HFFc6 (cell line): ENCODE measurements at regions not wholly inside any gene's neighbourhood (a gene's known extent, or its start where the extent isn't known, plus 50 kb on each side); places are given as distances from the start of the nearest gene placed in this dataset.

Experiments used
- DNase-seq: peaks from one replicate; pipeline ENCODE4 v3.0.0-alpha.2; 2018
- H3K27ac Mint-ChIP-seq: 2 replicates; pipeline ENCODE4 v1.8.0; 2020; ENCODE audit warnings: mild to moderate bottlenecking, mixed read lengths
- H3K27me3 Mint-ChIP-seq: 2 replicates; pipeline ENCODE4 v1.8.0; 2021; ENCODE audit warnings: mild to moderate bottlenecking, moderate library complexity, mixed read lengths; ENCODE audit not compliant: insufficient read depth
- H3K36me3 Mint-ChIP-seq: 2 replicates; pipeline ENCODE4 v1.8.0; 2021; ENCODE audit warnings: low read depth, mixed read lengths
- H3K4me1 Mint-ChIP-seq: 2 replicates; pipeline ENCODE4 v1.8.0; 2020; ENCODE audit warnings: low read depth, mixed read lengths
- H3K4me3 Mint-ChIP-seq: 2 replicates; pipeline ENCODE4 v1.8.0; 2020; ENCODE audit warnings: mild to moderate bottlenecking, moderate library complexity, mixed read lengths
- H3K9me3 Mint-ChIP-seq: 2 replicates; pipeline ENCODE4 v1.8.0; 2020; ENCODE audit warnings: mild to moderate bottlenecking, mixed read lengths
- TF ChIP-seq, protein P1 (sequence below): fragments of 200-600 bp; sonication (generic); IDR thresholded peaks from 2 replicates; pipeline ENCODE4 v1.5.0; 2021; ENCODE audit warnings: antibody characterized with exemption, mild to moderate bottlenecking

DNA sequence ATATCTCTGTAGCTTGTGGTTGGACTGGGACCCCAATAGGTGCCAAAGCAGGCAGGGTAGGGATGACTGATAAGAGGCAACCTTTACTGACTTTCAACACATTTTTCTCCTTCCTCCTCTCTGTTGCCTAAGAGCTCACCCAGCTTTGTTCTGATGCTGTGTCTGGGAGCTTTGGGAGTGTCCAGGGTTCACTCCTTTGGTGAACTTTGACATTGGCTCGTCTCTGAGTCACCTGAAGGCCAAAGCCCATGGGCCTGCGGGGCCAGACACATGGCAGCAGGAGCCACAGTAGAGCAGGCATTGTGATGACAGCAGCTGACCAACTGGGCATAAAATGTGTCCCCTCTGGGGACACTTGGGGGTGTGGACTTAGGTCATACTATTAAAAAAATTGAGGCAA is 99.5 kb upstream of the ZNF644 start:
- Mint-ChIP-seq H3K9me3 (no peaks in the 10 kb centered on the region; the same call in 1 of the 2 replicates), H3K4me1 (no peaks in the 10 kb centered on the region), H3K4me3 (no peak overlapping the region), H3K27ac (no peak overlapping the region), H3K27me3 (no peaks in the 10 kb centered on the region; the same call in 1 of the 2 replicates), H3K36me3 (no peaks in the 10 kb centered on the region)
- TF ChIP-seq, protein P1, sequence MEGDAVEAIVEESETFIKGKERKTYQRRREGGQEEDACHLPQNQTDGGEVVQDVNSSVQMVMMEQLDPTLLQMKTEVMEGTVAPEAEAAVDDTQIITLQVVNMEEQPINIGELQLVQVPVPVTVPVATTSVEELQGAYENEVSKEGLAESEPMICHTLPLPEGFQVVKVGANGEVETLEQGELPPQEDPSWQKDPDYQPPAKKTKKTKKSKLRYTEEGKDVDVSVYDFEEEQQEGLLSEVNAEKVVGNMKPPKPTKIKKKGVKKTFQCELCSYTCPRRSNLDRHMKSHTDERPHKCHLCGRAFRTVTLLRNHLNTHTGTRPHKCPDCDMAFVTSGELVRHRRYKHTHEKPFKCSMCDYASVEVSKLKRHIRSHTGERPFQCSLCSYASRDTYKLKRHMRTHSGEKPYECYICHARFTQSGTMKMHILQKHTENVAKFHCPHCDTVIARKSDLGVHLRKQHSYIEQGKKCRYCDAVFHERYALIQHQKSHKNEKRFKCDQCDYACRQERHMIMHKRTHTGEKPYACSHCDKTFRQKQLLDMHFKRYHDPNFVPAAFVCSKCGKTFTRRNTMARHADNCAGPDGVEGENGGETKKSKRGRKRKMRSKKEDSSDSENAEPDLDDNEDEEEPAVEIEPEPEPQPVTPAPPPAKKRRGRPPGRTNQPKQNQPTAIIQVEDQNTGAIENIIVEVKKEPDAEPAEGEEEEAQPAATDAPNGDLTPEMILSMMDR = no peak
- no peak for DNase-seq

DNA sequence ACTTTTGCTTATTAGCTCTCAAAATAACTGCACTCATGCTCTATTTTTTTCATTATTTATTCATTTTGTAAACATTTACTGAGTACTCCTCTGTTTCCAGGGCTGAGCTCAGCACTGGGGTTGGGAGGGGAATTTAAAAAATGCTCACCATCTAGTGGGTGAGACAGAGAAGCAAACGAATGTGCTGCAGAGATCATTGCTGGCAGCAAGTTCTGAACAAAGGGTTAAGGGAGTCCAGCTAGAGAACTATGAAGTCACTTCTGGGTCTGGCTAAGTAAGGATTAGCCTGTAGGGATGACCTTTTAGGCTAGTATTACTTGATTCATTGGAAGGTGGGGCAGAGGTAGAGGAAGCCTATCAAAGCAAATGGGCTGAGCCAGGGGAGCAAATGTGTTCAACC is 99.1 kb upstream of the ZNF644 start:
- DNase-seq = no peak

DNA sequence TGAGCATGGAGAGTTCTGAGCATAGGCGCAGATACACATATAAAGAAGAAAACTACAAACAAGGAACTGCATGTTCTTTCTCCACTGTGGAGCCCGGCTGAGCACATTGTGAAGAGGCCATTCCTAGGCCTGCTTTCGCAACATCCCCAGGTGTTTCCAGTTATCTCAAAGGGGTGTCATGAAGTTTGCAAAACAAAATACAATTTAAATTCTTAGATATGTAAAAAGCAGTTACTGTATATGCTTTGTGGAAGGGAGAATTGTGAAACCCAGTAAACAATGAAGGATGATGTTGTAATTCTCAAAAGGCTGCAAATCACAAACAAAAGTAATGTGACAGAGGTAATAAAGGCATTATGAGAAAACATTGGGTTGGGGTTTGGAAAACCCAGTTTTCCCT is 98.6 kb upstream of the ZNF644 start:
- no peaks in the 10 kb centered on the region for H3K36me3 Mint-ChIP-seq

More for the DNA sequence above, 99.1 kb upstream of the ZNF644 start:
- TF ChIP-seq, protein P1 = no peak
- H3K36me3 Mint-ChIP-seq = no peaks in the 10 kb centered on the region
- H3K4me1 Mint-ChIP-seq = no peaks in the 10 kb centered on the region
- H3K4me3 Mint-ChIP-seq = no peak overlapping the region
- H3K27ac Mint-ChIP-seq = no peak overlapping the region
- no peaks in the 10 kb centered on the region; the same call in 1 of the 2 replicates for H3K27me3 Mint-ChIP-seq
- no peaks in the 10 kb centered on the region; the same call in 1 of the 2 replicates for H3K9me3 Mint-ChIP-seq

DNA sequence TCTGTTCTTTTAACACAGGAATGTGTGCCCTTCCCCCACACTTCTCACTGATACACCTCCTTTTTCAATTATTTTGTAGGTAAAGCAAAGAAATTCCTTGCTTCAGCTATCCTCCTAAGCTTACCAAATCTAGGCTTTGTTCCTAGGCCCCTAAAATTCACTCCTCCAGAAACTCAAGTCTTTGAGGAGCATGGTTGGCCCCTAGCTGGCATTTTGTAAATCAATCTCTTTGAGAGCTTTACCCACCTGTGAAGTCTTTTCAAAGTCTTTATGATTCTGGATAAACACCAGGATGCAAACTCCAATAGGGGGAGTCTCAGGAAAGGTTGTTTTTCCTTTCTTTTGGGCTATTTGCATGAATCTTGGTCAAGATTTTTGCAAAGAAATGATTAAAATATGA is 82.9 kb upstream of the ZNF644 start:
- no peaks in the 10 kb centered on the region for H3K36me3 Mint-ChIP-seq
- H3K9me3 Mint-ChIP-seq = peaks cover 5% of the 10 kb centered on the region; the same call in 1 of the 2 replicates
- no peak for DNase-seq
- no peak overlapping the region for H3K27ac Mint-ChIP-seq
- TF ChIP-seq, protein P1 = no peak
- H3K27me3 Mint-ChIP-seq = peaks cover 3% of the 10 kb centered on the region; the same call in 1 of the 2 replicates
- H3K4me1 Mint-ChIP-seq = peaks cover 6% of the 10 kb centered on the region; the same call in 1 of the 2 replicates
- no peak overlapping the region for H3K4me3 Mint-ChIP-seq

More for the DNA sequence above, 98.6 kb upstream of the ZNF644 start:
- no peak overlapping the region for H3K4me3 Mint-ChIP-seq
- DNase-seq = no peak
- H3K27me3 Mint-ChIP-seq = no peaks in the 10 kb centered on the region; the same call in none of the 2 replicates
- H3K9me3 Mint-ChIP-seq = no peaks in the 10 kb centered on the region; the same call in 1 of the 2 replicates
- no peaks in the 10 kb centered on the region for H3K4me1 Mint-ChIP-seq
- TF ChIP-seq, protein P1 = no peak
- H3K27ac Mint-ChIP-seq = no peak overlapping the region

DNA sequence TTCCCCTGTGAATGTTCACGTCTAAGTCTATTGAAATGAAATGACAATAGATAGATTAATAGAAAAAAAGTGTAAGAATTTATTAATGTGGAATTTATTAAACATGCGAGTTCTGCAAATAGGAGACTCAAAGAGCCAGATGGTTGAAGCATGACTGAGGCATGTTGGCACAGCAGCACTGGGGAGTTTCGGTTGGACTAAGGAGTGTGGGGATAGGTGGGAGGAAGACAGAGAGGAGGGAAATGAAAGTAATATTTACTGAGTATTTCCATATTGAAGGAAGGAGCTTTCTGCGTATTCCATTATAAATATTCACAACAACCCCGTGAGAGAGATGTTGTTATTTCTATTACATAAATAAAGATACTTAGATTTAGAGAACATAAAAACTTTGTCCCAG is 79.5 kb upstream of the ZNF644 start:
- TF ChIP-seq, protein P1 = no peak
- peaks cover 2% of the 10 kb centered on the region; the same call in 1 of the 2 replicates for H3K27me3 Mint-ChIP-seq
- H3K9me3 Mint-ChIP-seq = peaks cover 3% of the 10 kb centered on the region; the same call in 1 of the 2 replicates
- no peak overlapping the region for H3K4me3 Mint-ChIP-seq
- H3K27ac Mint-ChIP-seq = no peak overlapping the region
- peaks cover 14% of the 10 kb centered on the region; the same call in 1 of the 2 replicates for H3K4me1 Mint-ChIP-seq
- DNase-seq = no peak
- no peaks in the 10 kb centered on the region for H3K36me3 Mint-ChIP-seq
